ENCODE measurements at regions not wholly inside any gene's neighbourhood (a gene's known extent, or its start where the extent isn't known, plus 50 kb on each side); places are given as distances from the start of the nearest gene placed in this dataset.

GRCh38 chr2:212945526-212945925, 205.9 kb downstream of the IKZF2 start:
- no peak for DNase-seq (ENCODE audit: low read depth)
- TF ChIP-seq CTCF (IDR thresholded peaks at IDR 0.05; ENCODE audit: insufficient read depth, low read depth, low read length), result no peak
- H3K4me3 ChIP-seq (ENCODE audit: low read depth, low read length), result no peak overlapping the region

- H3K4me3 ChIP-seq (ENCODE audit: low read depth, low read length), result no peak overlapping the region
- no peak for DNase-seq (ENCODE audit: low read depth)
- no peak for TF ChIP-seq CTCF (IDR thresholded peaks at IDR 0.05; ENCODE audit: insufficient read depth, low read depth, low read length)
Measured at GRCh38 chr2:212943351-212943750, 208.1 kb downstream of the IKZF2 start.

- no peak for TF ChIP-seq CTCF (IDR thresholded peaks at IDR 0.05; ENCODE audit: insufficient read depth, low read depth, low read length)
- no peak for DNase-seq (ENCODE audit: low read depth)
- no peak overlapping the region for H3K4me3 ChIP-seq (ENCODE audit: low read depth, low read length)
Measured at GRCh38 chr2:212941361-212941760, 210.1 kb downstream of the IKZF2 start.

GRCh38 chr2:212940816-212941215, 210.6 kb downstream of the IKZF2 start:
- no peak for TF ChIP-seq CTCF (IDR thresholded peaks at IDR 0.05; ENCODE audit: insufficient read depth, low read depth, low read length)
- peak; percentile 34 for DNase-seq (ENCODE audit: low read depth)
- H3K4me3 ChIP-seq (ENCODE audit: low read depth, low read length), result no peak overlapping the region

GRCh38 chr2:212939777-212940531, 211.5 kb downstream of the IKZF2 start:
- TF ChIP-seq CTCF (IDR thresholded peaks at IDR 0.05; ENCODE audit: insufficient read depth, low read depth, low read length), result no peak
- DNase-seq (ENCODE audit: low read depth), result no peak
- H3K4me3 ChIP-seq (ENCODE audit: low read depth, low read length), result no peak overlapping the region

- H3K4me3 ChIP-seq (ENCODE audit: low read depth, low read length), result no peak overlapping the region
- no peak for DNase-seq (ENCODE audit: low read depth)
- no peak for TF ChIP-seq CTCF (IDR thresholded peaks at IDR 0.05; ENCODE audit: insufficient read depth, low read depth, low read length)
Measured at GRCh38 chr2:212938144-212938793, 213.1 kb downstream of the IKZF2 start.
